ENCODE measurements at regions not wholly inside any gene's neighbourhood (a gene's known extent, or its start where the extent isn't known, plus 50 kb on each side); places are given as distances from the start of the nearest gene placed in this dataset.

GRCh38 chr10:23754941-23755340 lies 316.1 kb downstream of the OTUD1 start:
- TF ChIP-seq HDGF (IDR thresholded peaks at IDR 0.05; ENCODE audit: borderline replicate concordance) (no peak), ARNT (IDR thresholded peaks at IDR 0.05) (no peak), ELF4 (IDR thresholded peaks at IDR 0.05) (no peak), SUZ12 (IDR thresholded peaks at IDR 0.05) (no peak), SP1 (IDR thresholded peaks at IDR 0.05) (no peak)

Measured in HEK293T (cell line).